Hematopoietic multipotent progenitor cell (in vitro differentiated cells): ENCODE measurements at regions not wholly inside any gene's neighbourhood (a gene's known extent, or its start where the extent isn't known, plus 50 kb on each side); places are given as distances from the start of the nearest gene placed in this dataset.

ENCODE experiments used
- DNase-seq, 3 donors: peaks; one replicate each; pipeline ENCODE4 v3.0.0-alpha.2; 2011 to 2015; ENCODE audit warnings: low read depth in 2 of 3, low spot score in 2 of 3

DNA sequence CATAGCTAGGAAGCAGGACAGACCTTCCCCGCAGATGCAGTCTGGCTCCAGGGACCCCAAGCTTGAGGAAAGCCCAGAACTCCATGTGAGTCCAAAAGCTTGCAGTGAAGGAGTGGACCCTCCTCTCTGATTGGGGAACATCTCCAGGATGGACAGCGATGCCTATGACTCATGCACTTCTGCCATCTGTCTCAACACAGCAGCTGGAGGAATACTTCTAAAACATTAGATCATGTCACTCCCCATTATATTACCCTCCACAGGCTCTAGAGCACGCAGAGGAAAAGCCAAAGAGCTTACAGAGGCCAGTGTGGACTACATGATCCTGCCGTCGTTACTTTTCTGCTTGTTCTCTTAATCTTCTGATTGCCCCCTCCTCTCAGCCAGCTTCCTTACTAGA is 605.7 kb downstream of the INSC start:
- DNase-seq, result no peak

DNA sequence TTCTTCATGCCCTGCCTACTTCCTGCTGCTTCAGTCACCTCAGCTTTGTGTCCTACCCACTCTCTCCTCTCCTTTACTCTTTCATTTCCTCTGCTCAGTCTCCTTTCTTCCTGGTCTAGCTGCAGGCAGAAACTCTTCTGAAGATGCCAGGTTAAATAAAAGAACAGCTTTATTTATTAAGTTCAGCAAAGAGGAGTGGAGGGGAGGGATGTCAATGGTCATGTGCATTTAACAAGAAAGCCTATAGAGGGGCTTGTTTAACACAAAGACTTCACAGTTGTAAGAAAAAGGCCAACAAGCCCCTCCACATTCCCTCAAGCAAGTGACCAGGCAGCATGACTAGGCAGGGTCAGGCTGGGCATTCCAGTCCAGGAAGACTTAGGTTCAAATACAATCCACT is 609.2 kb downstream of the INSC start:
- DNase-seq, result no peak

DNA sequence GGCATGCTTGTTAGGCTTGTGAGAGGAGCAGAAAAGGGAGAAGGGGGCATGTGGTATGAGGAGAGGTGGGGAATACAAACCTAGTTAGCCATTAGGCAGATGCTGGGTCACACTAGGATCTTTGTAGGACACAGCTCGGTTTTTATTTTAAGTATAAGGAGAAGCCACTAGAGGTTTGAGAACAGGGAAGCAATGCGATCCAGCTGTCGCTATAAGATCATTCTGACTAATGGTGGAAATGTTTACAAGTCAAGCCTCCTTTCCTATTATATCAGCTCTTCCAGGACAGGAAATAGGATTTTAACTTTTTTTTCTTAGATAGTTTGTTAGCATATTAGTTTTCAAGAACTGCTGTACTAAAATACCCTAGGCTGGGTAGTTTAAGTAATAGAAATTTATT is 609.9 kb downstream of the INSC start:
- no peak for DNase-seq

GRCh38 chr11:15725246-15725645 is 610.5 kb downstream of the INSC start:
- no peak for DNase-seq

GRCh38 chr11:15726221-15726746 is 611.6 kb downstream of the INSC start:
- DNase-seq, result no peak

- no peak for DNase-seq
These were observed 612.3 kb downstream of the INSC start for GRCh38 chr11:15726893-15727519.

DNA sequence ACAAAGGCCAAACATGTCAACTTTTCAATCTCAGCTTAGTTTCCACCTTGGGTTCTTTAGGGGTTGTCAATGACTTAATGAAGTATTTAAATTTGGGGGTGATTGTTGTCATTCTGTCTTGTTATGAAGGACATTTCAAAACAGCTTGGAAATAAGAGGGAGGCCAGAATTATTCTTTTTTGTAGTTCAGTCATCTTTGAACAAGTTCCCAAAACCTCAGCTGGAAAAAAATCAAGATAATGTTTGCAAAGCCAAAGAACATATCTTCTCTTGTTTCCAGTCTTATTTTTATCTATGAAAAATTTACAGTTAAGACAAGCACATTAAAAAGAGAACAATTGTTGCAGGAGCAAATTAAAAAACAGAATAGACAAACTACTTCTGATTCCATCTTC is 612.8 kb downstream of the INSC start:
- no peak for DNase-seq

DNA sequence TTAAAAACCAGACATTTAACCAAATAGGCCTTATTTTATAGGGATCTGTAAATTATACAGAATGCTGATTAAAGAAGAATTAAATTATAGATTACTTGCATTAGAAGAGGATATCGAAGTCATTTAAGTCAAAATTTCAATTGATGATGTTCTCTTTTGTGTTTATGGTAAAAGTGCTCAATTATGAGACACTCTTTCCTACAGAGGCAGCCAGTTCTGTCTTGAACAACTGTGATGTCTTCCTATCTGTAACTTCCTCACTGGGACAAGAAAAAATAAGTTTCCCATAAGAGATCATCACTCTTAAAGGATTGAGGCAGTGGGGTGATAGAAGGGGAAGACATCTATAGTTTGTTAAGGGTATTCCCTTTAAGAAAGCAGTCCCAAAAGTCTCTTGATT is 613.5 kb downstream of the INSC start:
- DNase-seq, result no peak

- no peak for DNase-seq
These were observed 615.7 kb downstream of the INSC start for GRCh38 chr11:15730263-15730994.

DNA sequence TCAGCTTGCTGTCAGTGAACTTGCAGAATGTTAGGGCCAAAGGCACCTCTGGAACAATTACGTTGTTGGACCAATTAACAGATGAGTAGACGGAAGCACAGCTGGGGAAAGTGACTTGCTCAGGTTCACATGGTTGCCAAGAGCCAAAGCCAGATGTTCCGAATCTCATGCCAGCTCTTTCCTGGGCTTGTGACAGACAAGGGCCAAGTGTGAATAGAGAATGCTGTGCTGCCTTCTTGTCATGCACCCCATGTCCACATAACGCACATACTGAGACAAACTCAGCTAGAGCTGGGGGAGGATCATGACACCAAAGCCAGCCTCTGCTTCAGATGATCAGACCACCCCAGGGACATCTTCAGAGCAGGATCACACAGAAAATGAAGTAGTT is 616.3 kb downstream of the INSC start:
- DNase-seq, result no peak

GRCh38 chr11:15735706-15736105 is 620.6 kb downstream of the SOX6 start:
- DNase-seq, result no peak

DNA sequence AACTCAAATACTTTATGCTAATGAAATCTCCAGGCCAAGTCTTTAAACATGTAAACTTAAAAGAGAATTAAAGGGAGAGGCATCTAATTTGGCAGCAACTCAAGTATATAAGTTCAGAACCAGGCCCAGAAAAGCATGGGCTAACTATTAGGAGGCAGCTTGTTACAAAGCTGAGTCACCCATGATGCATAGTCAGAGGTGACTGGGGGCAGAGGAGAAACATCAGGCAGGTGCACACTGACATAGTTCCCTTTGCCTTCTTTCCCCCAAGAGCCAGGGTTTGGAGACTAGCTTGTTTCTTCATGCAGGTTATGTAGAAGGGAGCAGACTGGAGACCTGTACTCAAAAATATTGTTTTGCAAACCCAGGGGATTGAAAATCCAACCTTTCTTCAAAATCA is 619.0 kb downstream of the SOX6 start:
- DNase-seq, result no peak

GRCh38 chr11:15738931-15739330 is 617.4 kb downstream of the SOX6 start:
- no peak for DNase-seq

GRCh38 chr11:15742626-15743519 is 613.5 kb downstream of the SOX6 start:
- no peak for DNase-seq

GRCh38 chr11:15744693-15745092 is 611.7 kb downstream of the SOX6 start:
- no peak for DNase-seq

DNA sequence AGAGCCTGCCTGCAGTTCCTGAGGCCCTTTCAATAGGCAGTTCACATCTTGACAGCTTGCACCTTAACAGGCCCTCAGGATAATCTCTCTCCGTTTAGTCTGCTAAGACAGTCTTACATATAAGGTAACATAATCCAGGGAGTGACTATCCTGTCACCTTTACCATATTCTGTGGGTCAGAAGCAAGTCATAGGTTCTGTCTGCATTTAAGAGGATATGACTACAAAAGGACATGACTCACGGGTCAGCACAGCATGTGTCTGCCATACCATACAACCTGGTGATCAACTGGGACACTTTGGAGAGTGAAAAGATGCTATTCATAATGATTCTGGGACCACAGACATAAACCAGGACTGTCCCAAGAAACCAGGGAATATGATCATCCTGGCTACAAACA is 611.1 kb downstream of the SOX6 start:
- no peak for DNase-seq

GRCh38 chr11:15747671-15748070 is 608.7 kb downstream of the SOX6 start:
- DNase-seq, result no peak

DNA sequence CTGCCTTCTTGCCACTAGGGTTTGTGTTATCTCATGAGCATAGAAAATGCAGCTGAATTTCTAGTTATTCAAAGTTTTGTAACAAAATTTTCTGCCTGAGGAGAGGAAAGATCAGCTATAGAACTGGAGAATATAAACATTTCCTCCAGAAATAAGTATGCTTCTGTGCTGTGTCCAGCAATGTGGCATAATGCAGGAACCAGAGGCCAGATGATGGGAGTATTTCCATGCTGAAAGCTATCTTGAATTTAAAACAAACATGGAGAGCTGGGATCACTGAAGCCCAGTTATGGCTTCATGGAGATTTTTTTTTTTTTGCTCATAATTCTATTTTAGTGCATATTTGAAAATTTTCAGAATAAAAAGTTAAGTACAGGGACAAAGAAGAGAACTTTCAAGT is 608.2 kb downstream of the SOX6 start:
- no peak for DNase-seq

- no peak for DNase-seq
These were observed 607.6 kb downstream of the SOX6 start for GRCh38 chr11:15748741-15749140.

DNA sequence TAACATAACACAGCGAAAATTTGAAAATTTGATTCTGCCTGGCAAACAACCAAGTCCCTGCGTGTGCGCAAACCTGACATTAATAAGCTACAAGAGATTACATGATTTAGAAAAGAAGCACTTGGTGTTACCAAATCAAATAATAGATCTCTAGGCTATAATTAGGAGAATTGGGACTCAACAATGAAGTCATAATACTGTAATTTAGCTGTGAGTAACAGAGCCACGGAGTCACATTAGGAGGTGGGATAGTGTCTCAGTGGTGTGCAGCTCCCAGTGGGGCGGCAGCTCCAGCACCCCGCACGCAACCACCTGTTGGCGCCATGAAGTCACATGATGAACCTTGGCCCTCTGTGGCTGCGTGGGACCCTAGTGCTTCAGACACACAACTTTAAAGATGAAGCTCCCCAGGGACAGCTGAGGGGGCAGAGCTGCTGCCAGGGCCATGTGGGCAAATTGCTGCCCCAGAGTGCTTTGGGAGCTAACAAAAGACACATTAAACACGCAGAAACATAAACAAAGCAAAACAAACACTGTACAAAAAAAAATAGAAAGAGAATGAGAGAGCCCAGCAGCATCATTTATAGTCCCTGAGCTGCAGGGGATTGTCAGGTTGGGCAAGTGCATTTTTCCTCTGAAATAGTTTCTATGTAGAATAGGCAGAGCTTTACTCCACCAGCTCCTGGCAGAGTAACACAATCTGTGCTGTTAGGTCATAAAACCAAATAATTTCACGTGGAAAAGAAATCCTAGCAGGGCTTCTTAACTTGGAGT is 605.6 kb downstream of the SOX6 start:
- no peak for DNase-seq

- no peak for DNase-seq
These were observed 602.1 kb downstream of the SOX6 start for GRCh38 chr11:15754221-15754620.
